HEK293 (cell line): ENCODE measurements at regions not wholly inside any gene's neighbourhood (a gene's known extent, or its start where the extent isn't known, plus 50 kb on each side); places are given as distances from the start of the nearest gene placed in this dataset.

Experiments
- CTCF ChIA-PET: fragments of 350-600 bp; formaldehyde crosslinking; extraction: SDS; loops from one replicate; lab custom pipeline; 2021; ENCODE audit warnings: antibody characterized with exemption; lab: Yijun Ruan, JAX
- POLR2A ChIA-PET: fragments of 300-600 bp; formaldehyde crosslinking; extraction: SDS; loops from one replicate; lab custom pipeline; 2020; ENCODE audit warnings: antibody characterized with exemption, inconsistent platforms; lab: Yijun Ruan, JAX
- H3K27ac ChIP-seq: fragments of 200-500 bp; sonication (Bioruptor generic); 2 replicates; pipeline ENCODE4 v1.5.1; 2014; ENCODE audit warnings: low read depth, low read length, control low read depth, inconsistent platforms; ENCODE audit errors: extremely low read depth
- H3K36me3 ChIP-seq, 2 experiments: fragments of 200-500 bp in 1 of 2; sonication (Bioruptor generic) in 1 of 2; 1 replicate in 1 of 2; 2 replicates in 1 of 2; pipeline ENCODE4 v1.5.1; 2014 to 2017; ENCODE audit warnings: inconsistent platforms in 2 of 2, low read length in 2 of 2; ENCODE audit not compliant: control insufficient read depth in 2 of 2, insufficient read depth in 1 of 2
- H3K4me1 ChIP-seq: fragments of 200-500 bp; sonication (Bioruptor generic); 2 replicates; pipeline ENCODE4 v1.5.1; 2014; ENCODE audit warnings: mild to moderate bottlenecking, low read length, inconsistent platforms; ENCODE audit not compliant: control insufficient read depth, insufficient read depth
- H3K4me3 ChIP-seq: 2 replicates; pipeline ENCODE4 v1.5.1; 2011; ENCODE audit warnings: low read depth, mild to moderate bottlenecking, control low read depth, low read length, moderate library complexity
- H3K9me3 ChIP-seq: fragments of 200-500 bp; sonication (Bioruptor generic); 2 replicates; pipeline ENCODE4 v1.5.1; 2014; ENCODE audit warnings: low read depth, low read length, inconsistent platforms; ENCODE audit not compliant: control insufficient read depth, insufficient read depth
- BCL11A ChIP-seq: fragments of 450-650 bp; formaldehyde crosslinking; IDR thresholded peaks from 2 replicates; pipeline ENCODE4 v1.5.1; 2016; ENCODE audit warnings: low read depth, missing biosample characterization, missing genetic modification characterization
- EGR2 ChIP-seq: fragments of 450-650 bp; formaldehyde crosslinking; IDR thresholded peaks from 2 replicates; pipeline ENCODE4 v1.5.1; 2016; ENCODE audit warnings: low read depth, missing biosample characterization, missing genetic modification characterization
- MZF1 ChIP-seq: fragments of 450-650 bp; formaldehyde crosslinking; IDR thresholded peaks from 2 replicates; pipeline ENCODE4 v1.5.1; 2017; ENCODE audit warnings: missing biosample characterization, missing genetic modification characterization, borderline replicate concordance
- SALL2 ChIP-seq: fragments of 450-650 bp; formaldehyde crosslinking; IDR thresholded peaks from 2 replicates; pipeline ENCODE4 v1.5.0; 2017; ENCODE audit warnings: missing biosample characterization, mild to moderate bottlenecking, missing genetic modification characterization, borderline replicate concordance
- ZFHX2 ChIP-seq: fragments of 450-650 bp; formaldehyde crosslinking; conservative IDR thresholded peaks from 2 replicates; pipeline ENCODE4 v1.5.1; 2016; ENCODE audit warnings: missing biosample characterization, missing genetic modification characterization
- ZNF169 ChIP-seq: fragments of 450-650 bp; formaldehyde crosslinking; IDR thresholded peaks from 2 replicates; pipeline ENCODE4 v1.5.1; 2016; ENCODE audit warnings: missing biosample characterization, missing genetic modification characterization
- ZNF214 ChIP-seq: fragments of 450-650 bp; formaldehyde crosslinking; IDR thresholded peaks from 2 replicates; pipeline ENCODE4 v1.5.1; 2017; ENCODE audit warnings: missing biosample characterization, mild to moderate bottlenecking, missing genetic modification characterization, borderline replicate concordance
- ZNF239 ChIP-seq: fragments of 450-650 bp; formaldehyde crosslinking; IDR thresholded peaks from 2 replicates; pipeline ENCODE4 v1.5.1; 2016; ENCODE audit warnings: missing biosample characterization, missing genetic modification characterization
- ZNF394 ChIP-seq: fragments of 450-650 bp; formaldehyde crosslinking; IDR thresholded peaks from 2 replicates; pipeline ENCODE4 v1.5.1; 2016; ENCODE audit warnings: missing biosample characterization, missing genetic modification characterization, mild to moderate bottlenecking, moderate library complexity, borderline replicate concordance
- ZNF416 ChIP-seq: fragments of 450-650 bp; formaldehyde crosslinking; IDR thresholded peaks from 2 replicates; pipeline ENCODE4 v1.5.1; 2016; ENCODE audit warnings: missing biosample characterization, missing genetic modification characterization
- ZNF510 ChIP-seq: fragments of 450-650 bp; formaldehyde crosslinking; IDR thresholded peaks from 2 replicates; pipeline ENCODE4 v1.5.1; 2018; ENCODE audit warnings: mild to moderate bottlenecking, missing genetic modification characterization, missing biosample characterization; ENCODE audit not compliant: insufficient replicate concordance
- ZNF610 ChIP-seq: fragments of 450-650 bp; formaldehyde crosslinking; IDR thresholded peaks from 2 replicates; pipeline ENCODE4 v1.5.1; 2016; ENCODE audit warnings: missing biosample characterization, missing genetic modification characterization, borderline replicate concordance
- ZNF626 ChIP-seq: fragments of 450-650 bp; sonication (Bioruptor Pico); formaldehyde crosslinking; IDR thresholded peaks from 2 replicates; pipeline ENCODE4 v1.5.1; 2018; ENCODE audit warnings: missing biosample characterization, missing genetic modification characterization, inconsistent platforms
- ZSCAN30 ChIP-seq: fragments of 450-650 bp; IDR thresholded peaks from 2 replicates; pipeline ENCODE4 v1.5.1; 2018; ENCODE audit warnings: missing biosample characterization, mild to moderate bottlenecking, missing genetic modification characterization, moderate library complexity
- TF ChIP-seq, protein P1 (sequence below): fragments of 450-650 bp; formaldehyde crosslinking; IDR thresholded peaks from 2 replicates; pipeline ENCODE4; 2016; ENCODE audit warnings: missing biosample characterization, missing genetic modification characterization
- TF ChIP-seq, protein P2 (sequence below): fragments of 450-650 bp; formaldehyde crosslinking; IDR thresholded peaks from 2 replicates; pipeline ENCODE4 v1.5.1; 2017; ENCODE audit warnings: missing biosample characterization, missing genetic modification characterization
- TF ChIP-seq, protein P3 (sequence below): fragments of 450-650 bp; formaldehyde crosslinking; IDR thresholded peaks from 2 replicates; pipeline ENCODE4 v1.5.1; 2017; ENCODE audit warnings: missing biosample characterization, missing genetic modification characterization
- TF ChIP-seq, protein P4 (sequence below): fragments of 450-650 bp; formaldehyde crosslinking; IDR thresholded peaks from 2 replicates; pipeline ENCODE4 v1.5.1; 2016; ENCODE audit warnings: missing biosample characterization, missing genetic modification characterization
- TF ChIP-seq, protein P5 (sequence below): fragments of 450-650 bp; formaldehyde crosslinking; IDR thresholded peaks from 2 replicates; pipeline ENCODE4 v1.5.1; 2017; ENCODE audit warnings: missing biosample characterization, missing genetic modification characterization
- TF ChIP-seq, protein P6 (sequence below): fragments of 450-650 bp; formaldehyde crosslinking; conservative IDR thresholded peaks from 2 replicates; pipeline ENCODE4 v1.5.1; 2016; ENCODE audit warnings: low read depth, missing biosample characterization, missing genetic modification characterization

DNA sequence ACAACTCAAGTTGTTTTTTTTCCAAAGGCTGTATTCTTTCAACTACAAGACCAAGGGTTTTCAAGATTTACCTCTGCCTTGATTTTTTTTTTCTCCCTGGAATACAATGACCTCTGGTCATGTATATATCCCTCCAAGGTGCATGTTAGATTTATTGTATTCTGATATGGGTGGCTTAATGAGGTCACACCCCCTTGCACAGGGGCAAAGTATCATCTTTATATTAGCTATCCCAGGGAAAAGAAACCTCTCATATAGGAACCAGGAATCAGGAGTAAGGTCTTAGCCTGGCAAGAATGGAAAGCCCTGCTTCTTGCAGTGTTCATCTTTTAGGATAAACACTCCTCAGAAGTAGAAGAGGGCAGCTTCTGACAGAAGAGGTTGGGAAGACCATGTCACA, 516.9 kb upstream of the TENM4 start (continued):
- TF ChIP-seq MZF1 (tag by site-specific recombination) (no peak), ZNF214 (tag by site-specific recombination) (no peak), ZNF394 (tag by site-specific recombination) (no peak), ZNF626 (tag by site-specific recombination) (no peak), SALL2 (tag by site-specific recombination) (no peak)
- TF ChIP-seq, protein P1, sequence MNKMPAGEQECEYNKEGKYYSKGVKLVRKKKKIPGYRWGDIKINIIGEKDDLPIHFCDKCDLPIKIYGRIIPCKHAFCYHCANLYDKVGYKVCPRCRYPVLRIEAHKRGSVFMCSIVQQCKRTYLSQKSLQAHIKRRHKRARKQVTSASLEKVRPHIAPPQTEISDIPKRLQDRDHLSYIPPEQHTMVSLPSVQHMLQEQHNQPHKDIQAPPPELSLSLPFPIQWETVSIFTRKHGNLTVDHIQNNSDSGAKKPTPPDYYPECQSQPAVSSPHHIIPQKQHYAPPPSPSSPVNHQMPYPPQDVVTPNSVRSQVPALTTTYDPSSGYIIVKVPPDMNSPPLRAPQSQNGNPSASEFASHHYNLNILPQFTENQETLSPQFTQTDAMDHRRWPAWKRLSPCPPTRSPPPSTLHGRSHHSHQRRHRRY (tag by site-specific recombination) = no peak
- TF ChIP-seq, protein P2, sequence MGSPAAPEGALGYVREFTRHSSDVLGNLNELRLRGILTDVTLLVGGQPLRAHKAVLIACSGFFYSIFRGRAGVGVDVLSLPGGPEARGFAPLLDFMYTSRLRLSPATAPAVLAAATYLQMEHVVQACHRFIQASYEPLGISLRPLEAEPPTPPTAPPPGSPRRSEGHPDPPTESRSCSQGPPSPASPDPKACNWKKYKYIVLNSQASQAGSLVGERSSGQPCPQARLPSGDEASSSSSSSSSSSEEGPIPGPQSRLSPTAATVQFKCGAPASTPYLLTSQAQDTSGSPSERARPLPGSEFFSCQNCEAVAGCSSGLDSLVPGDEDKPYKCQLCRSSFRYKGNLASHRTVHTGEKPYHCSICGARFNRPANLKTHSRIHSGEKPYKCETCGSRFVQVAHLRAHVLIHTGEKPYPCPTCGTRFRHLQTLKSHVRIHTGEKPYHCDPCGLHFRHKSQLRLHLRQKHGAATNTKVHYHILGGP (tag by site-specific recombination) = no peak

DNA sequence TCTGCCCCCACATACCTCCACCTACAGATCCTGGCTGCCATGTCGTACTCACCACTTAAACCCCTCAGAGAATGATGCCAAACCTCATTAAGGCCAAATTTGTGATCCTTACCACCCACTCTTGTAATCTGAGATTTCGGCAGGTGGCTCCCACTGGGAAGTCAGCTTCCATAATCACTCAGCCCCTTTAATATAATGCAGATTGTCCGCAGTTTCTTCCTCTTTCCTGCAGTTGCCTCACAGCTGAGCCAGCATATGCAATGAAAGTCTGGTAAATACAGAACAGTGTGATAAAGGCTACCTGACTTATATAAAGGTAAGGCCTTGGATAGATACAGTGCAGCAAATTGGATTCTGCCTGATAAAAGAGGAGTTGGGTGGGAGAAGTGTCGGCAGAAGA, 515.2 kb upstream of the TENM4 start:
- TF ChIP-seq ZNF169 (tag by site-specific recombination) (no peak), EGR2 (peak; percentile 47; the same call in 1 of the 2 replicates), BCL11A (tag by site-specific recombination) (no peak), ZNF610 (tag by site-specific recombination) (no peak), ZNF510 (tag by site-specific recombination) (no peak), ZNF416 (tag by site-specific recombination) (no peak), ZNF239 (tag by site-specific recombination) (no peak), ZNF214 (tag by site-specific recombination) (no peak), ZSCAN30 (tag by site-specific recombination) (no peak), ZFHX2 (tag by site-specific recombination) (0 out of 2 replicates have a peak, but pooled peaks have one; percentile 24)
- TF ChIP-seq, protein P3, sequence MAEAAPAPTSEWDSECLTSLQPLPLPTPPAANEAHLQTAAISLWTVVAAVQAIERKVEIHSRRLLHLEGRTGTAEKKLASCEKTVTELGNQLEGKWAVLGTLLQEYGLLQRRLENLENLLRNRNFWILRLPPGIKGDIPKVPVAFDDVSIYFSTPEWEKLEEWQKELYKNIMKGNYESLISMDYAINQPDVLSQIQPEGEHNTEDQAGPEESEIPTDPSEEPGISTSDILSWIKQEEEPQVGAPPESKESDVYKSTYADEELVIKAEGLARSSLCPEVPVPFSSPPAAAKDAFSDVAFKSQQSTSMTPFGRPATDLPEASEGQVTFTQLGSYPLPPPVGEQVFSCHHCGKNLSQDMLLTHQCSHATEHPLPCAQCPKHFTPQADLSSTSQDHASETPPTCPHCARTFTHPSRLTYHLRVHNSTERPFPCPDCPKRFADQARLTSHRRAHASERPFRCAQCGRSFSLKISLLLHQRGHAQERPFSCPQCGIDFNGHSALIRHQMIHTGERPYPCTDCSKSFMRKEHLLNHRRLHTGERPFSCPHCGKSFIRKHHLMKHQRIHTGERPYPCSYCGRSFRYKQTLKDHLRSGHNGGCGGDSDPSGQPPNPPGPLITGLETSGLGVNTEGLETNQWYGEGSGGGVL (tag by site-specific recombination) = no peak
- TF ChIP-seq, protein P4, sequence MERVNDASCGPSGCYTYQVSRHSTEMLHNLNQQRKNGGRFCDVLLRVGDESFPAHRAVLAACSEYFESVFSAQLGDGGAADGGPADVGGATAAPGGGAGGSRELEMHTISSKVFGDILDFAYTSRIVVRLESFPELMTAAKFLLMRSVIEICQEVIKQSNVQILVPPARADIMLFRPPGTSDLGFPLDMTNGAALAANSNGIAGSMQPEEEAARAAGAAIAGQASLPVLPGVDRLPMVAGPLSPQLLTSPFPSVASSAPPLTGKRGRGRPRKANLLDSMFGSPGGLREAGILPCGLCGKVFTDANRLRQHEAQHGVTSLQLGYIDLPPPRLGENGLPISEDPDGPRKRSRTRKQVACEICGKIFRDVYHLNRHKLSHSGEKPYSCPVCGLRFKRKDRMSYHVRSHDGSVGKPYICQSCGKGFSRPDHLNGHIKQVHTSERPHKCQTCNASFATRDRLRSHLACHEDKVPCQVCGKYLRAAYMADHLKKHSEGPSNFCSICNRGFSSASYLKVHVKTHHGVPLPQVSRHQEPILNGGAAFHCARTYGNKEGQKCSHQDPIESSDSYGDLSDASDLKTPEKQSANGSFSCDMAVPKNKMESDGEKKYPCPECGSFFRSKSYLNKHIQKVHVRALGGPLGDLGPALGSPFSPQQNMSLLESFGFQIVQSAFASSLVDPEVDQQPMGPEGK (tag by site-specific recombination) = no peak
- TF ChIP-seq, protein P5, sequence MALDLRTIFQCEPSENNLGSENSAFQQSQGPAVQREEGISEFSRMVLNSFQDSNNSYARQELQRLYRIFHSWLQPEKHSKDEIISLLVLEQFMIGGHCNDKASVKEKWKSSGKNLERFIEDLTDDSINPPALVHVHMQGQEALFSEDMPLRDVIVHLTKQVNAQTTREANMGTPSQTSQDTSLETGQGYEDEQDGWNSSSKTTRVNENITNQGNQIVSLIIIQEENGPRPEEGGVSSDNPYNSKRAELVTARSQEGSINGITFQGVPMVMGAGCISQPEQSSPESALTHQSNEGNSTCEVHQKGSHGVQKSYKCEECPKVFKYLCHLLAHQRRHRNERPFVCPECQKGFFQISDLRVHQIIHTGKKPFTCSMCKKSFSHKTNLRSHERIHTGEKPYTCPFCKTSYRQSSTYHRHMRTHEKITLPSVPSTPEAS = no peak
- TF ChIP-seq, protein P6, sequence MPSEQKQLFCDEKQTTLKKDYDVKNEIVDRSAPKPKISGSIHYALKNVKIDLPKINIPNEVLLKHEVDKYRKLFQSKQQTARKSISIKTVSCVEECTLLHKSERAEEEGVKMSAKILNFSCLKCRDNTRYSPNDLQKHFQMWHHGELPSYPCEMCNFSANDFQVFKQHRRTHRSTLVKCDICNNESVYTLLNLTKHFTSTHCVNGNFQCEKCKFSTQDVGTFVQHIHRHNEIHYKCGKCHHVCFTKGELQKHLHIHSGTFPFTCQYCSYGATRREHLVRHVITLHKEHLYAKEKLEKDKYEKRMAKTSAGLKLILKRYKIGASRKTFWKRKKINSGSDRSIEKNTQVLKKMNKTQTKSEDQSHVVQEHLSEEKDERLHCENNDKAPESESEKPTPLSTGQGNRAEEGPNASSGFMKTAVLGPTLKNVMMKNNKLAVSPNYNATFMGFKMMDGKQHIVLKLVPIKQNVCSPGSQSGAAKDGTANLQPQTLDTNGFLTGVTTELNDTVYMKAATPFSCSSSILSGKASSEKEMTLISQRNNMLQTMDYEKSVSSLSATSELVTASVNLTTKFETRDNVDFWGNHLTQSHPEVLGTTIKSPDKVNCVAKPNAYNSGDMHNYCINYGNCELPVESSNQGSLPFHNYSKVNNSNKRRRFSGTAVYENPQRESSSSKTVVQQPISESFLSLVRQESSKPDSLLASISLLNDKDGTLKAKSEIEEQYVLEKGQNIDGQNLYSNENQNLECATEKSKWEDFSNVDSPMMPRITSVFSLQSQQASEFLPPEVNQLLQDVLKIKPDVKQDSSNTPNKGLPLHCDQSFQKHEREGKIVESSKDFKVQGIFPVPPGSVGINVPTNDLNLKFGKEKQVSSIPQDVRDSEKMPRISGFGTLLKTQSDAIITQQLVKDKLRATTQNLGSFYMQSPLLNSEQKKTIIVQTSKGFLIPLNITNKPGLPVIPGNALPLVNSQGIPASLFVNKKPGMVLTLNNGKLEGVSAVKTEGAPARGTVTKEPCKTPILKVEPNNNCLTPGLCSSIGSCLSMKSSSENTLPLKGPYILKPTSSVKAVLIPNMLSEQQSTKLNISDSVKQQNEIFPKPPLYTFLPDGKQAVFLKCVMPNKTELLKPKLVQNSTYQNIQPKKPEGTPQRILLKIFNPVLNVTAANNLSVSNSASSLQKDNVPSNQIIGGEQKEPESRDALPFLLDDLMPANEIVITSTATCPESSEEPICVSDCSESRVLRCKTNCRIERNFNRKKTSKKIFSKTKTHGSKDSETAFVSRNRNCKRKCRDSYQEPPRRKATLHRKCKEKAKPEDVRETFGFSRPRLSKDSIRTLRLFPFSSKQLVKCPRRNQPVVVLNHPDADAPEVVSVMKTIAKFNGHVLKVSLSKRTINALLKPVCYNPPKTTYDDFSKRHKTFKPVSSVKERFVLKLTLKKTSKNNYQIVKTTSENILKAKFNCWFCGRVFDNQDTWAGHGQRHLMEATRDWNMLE (tag by site-specific recombination) = no peak
- no peak overlapping the region for H3K27ac ChIP-seq
- no peak overlapping the region for H3K4me3 ChIP-seq
- H3K9me3 ChIP-seq = no peaks in the 10 kb centered on the region
- H3K36me3 ChIP-seq = no peaks in the 10 kb centered on the region
- CTCF ChIA-PET = no interaction called here
- POLR2A ChIA-PET = interaction anchor here (1.6 kb wide), 1 partner anchor 1310 kb away, joined by 3 read pairs; no protein-coding TSS in a partner anchor
- H3K4me1 ChIP-seq = no peaks in the 10 kb centered on the region
